AG04449 (cell line): ENCODE measurements at regions not wholly inside any gene's neighbourhood (a gene's known extent, or its start where the extent isn't known, plus 50 kb on each side); places are given as distances from the start of the nearest gene placed in this dataset.

Experiments used
- CTCF ChIA-PET: fragments of 350-600 bp; formaldehyde crosslinking; extraction: SDS; loops from one replicate; lab custom pipeline; 2021; ENCODE audit warnings: antibody characterized with exemption; lab: Yijun Ruan, JAX
- POLR2A ChIA-PET: fragments of 400-600, 350-600 bp; formaldehyde crosslinking; extraction: SDS; loops from one replicate; lab custom pipeline; 2020; ENCODE audit warnings: antibody characterized with exemption, inconsistent platforms; lab: Yijun Ruan, JAX
- DNase-seq: peaks from one replicate; pipeline ENCODE4 v3.0.0-alpha.2; 2010; ENCODE audit warnings: low read depth, low spot score
- H3K4me3 ChIP-seq: 2 replicates; pipeline ENCODE4 v1.5.1; 2011; ENCODE audit warnings: low read depth, mild to moderate bottlenecking, control low read depth, low read length
- TF ChIP-seq, protein P1 (sequence below): IDR thresholded peaks from one replicate; pipeline ENCODE4 v1.5.1; 2011; ENCODE audit warnings: mild to moderate bottlenecking, moderate library complexity, low read length, control low read depth, inconsistent platforms; ENCODE audit not compliant: insufficient read depth; ENCODE audit errors: missing control alignments

DNA sequence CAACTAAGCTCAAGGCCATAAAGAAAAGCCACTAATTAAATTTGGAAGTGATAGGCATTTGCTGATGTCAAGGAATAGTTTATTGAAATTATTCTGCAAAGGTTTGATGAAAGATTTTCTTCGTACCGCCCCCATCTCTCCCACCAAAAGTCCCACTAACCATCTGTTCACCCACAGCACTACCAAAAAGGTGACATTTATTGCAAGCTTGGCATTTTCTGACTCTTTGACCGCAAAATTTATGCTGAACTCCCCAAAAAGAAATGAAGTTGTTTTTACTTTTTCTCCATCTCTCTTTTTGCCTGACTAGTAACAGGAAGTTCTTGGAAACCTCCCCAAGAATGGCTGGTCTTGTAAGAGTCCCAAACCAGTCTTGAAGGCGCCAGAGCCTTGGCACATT is 384.9 kb upstream of the SOX9 start:
- TF ChIP-seq, protein P1, sequence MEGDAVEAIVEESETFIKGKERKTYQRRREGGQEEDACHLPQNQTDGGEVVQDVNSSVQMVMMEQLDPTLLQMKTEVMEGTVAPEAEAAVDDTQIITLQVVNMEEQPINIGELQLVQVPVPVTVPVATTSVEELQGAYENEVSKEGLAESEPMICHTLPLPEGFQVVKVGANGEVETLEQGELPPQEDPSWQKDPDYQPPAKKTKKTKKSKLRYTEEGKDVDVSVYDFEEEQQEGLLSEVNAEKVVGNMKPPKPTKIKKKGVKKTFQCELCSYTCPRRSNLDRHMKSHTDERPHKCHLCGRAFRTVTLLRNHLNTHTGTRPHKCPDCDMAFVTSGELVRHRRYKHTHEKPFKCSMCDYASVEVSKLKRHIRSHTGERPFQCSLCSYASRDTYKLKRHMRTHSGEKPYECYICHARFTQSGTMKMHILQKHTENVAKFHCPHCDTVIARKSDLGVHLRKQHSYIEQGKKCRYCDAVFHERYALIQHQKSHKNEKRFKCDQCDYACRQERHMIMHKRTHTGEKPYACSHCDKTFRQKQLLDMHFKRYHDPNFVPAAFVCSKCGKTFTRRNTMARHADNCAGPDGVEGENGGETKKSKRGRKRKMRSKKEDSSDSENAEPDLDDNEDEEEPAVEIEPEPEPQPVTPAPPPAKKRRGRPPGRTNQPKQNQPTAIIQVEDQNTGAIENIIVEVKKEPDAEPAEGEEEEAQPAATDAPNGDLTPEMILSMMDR, result no peak
- POLR2A ChIA-PET, result no interaction called here
- CTCF ChIA-PET, result no interaction called here
- DNase-seq, result no peak
- H3K4me3 ChIP-seq, result no peak overlapping the region

DNA sequence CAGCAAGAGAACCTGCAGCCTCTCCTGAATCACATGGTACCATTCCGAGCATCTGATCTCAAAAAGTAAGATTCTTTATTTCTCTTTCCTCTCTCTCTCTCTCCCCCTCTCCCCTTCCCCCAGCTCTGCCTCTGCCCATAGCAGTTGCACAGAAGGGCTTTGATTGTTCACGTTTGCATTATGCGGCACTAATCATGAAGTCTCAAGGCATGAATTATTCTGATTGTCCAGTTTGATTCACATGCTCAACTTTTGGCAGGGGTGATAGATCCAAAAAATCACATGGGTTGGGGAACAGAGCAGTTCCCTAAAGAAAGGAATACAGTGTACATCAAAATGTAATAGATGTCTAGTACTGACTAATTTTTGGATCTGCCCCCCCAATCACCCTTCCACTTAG is 380.0 kb upstream of the SOX9 start:
- POLR2A ChIA-PET, result no interaction called here
- H3K4me3 ChIP-seq, result no peak overlapping the region
- no peak for DNase-seq
- CTCF ChIA-PET, result no interaction called here
- TF ChIP-seq, protein P1, result no peak

DNA sequence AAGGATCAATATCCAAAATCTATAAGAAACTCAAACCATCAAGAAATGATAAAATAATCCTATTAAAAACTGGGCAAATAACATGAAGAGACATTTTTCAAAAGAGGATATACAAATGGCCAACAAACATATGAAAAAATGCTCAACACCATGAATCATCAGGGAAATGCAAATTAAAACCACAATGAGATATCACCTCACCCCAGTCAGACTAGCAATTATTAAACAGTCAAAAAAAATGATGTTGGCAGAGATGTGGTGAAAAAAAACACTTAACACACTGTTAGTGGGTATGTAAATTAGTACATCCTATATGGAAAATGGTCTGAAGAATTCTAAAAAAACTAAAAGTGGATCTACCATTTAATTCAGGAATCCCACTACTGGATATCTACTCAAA is 379.0 kb upstream of the SOX9 start:
- TF ChIP-seq, protein P1, result no peak
- ChIA-PET POLR2A (no interaction called here), CTCF (no interaction called here)
- H3K4me3 ChIP-seq, result no peak overlapping the region
- no peak for DNase-seq

DNA sequence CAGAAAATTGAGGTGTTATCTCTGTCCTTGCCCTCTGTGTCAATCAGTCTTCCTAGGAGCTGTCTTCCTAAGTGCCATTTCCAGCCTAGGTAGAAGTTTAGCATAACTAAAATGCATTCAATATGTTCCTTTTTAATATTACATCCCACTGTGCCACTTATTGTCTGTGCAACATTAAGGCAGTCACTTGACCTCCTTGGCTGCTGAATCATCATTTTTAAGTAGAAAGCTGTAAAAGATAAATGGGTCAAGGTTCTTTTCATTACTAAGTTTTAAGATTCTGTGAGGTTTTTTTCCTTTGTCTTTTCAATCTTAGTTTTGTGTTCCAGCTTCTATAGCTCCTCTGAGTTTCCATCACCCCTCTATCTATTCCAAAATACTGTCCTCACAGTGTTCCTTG is 371.9 kb upstream of the SOX9 start:
- CTCF ChIA-PET, result no interaction called here

DNA sequence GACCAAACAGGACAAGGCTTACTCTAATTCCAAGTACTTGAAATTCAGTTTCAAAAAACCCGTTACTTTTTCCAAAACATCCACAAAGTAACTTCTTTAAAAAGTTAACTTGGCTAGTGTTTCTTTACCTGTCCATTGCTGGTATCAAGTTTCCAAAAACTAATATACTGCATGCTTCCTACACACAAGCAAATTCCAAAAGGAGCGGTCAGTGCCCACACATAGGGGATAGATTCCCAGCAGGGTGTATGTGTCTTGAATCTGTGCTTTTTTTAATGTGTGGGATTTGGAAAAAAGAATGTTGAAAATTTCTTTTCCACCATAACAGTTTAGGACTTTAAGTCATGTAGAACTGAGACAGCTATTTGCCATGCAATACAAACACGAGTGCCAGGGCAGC is 367.8 kb upstream of the SOX9 start:
- ChIA-PET POLR2A (no interaction called here), CTCF (no interaction called here)
- no peak overlapping the region for H3K4me3 ChIP-seq
- TF ChIP-seq, protein P1, result no peak
- DNase-seq, result no peak

More for the DNA sequence above, 371.9 kb upstream of the SOX9 start:
- H3K4me3 ChIP-seq, result no peak overlapping the region
- TF ChIP-seq, protein P1, result no peak
- DNase-seq, result no peak
- POLR2A ChIA-PET, result no interaction called here

DNA sequence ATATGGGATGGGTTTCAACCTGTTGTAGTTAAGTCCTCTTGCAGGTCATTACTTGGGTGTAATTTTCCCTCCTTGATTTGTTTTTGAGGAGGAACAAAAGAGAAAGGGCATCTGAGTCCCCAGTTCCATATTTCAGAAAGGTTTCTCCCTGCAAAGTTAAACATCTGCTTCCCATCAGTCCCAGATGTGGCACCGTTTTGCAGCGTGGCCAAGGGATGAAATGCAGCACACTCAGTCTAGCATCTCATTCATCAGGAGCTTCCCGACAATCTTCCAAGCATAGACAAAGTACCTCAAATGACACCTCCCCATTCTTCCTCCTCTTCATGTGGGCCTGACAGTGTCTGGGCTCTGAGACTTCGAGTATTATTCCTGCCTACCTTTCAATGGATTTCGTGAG is 363.7 kb upstream of the SOX9 start:
- POLR2A ChIA-PET, result no interaction called here
- TF ChIP-seq, protein P1, result no peak
- no peak overlapping the region for H3K4me3 ChIP-seq
- CTCF ChIA-PET, result no interaction called here
- no peak for DNase-seq
